WTC11 (cell line): ENCODE measurements at regions not wholly inside any gene's neighbourhood (a gene's known extent, or its start where the extent isn't known, plus 50 kb on each side); places are given as distances from the start of the nearest gene placed in this dataset.

Experiments
- ATF2 ChIP-seq: sonication (generic); formaldehyde crosslinking; IDR thresholded peaks from 2 replicates; pipeline ENCODE4 v1.8.1; 2022; ENCODE audit warnings: low read depth, missing genetic modification reagents, borderline replicate concordance
- CREB1 ChIP-seq: sonication (generic); formaldehyde crosslinking; IDR thresholded peaks from 2 replicates; pipeline ENCODE4 v1.8.0; 2023; ENCODE audit warnings: mild to moderate bottlenecking, missing genetic modification reagents
- CTCF ChIP-seq: fragments of 200-600 bp; IDR thresholded peaks from 2 replicates; pipeline ENCODE4 v1.8.0; 2022; ENCODE audit warnings: antibody characterized with exemption
- ETV6 ChIP-seq: sonication (generic); formaldehyde crosslinking; IDR thresholded peaks from 2 replicates; pipeline ENCODE4 v1.8.1; 2022; ENCODE audit warnings: mild to moderate bottlenecking, missing genetic modification reagents
- FOXJ3 ChIP-seq: sonication (generic); formaldehyde crosslinking; IDR thresholded peaks from 2 replicates; pipeline ENCODE4 v1.9.0; 2021; ENCODE audit warnings: missing genetic modification reagents, mild to moderate bottlenecking, borderline replicate concordance
- FOXP1 ChIP-seq: sonication (generic); formaldehyde crosslinking; IDR thresholded peaks from 2 replicates; pipeline ENCODE4 v1.8.0; 2022; ENCODE audit warnings: missing genetic modification reagents, mild to moderate bottlenecking, moderate library complexity, borderline replicate concordance
- JUN ChIP-seq: sonication (generic); formaldehyde crosslinking; IDR thresholded peaks from 2 replicates; pipeline ENCODE4 v1.8.0; 2023; ENCODE audit warnings: mild to moderate bottlenecking, missing genetic modification reagents
- KAT7 ChIP-seq: sonication (generic); formaldehyde crosslinking; IDR thresholded peaks from 2 replicates; pipeline ENCODE4 v1.8.1; 2023; ENCODE audit warnings: missing genetic modification reagents, mild to moderate bottlenecking, borderline replicate concordance
- MAX ChIP-seq: sonication (generic); formaldehyde crosslinking; IDR thresholded peaks from 2 replicates; pipeline ENCODE4 v1.8.0; 2022; ENCODE audit warnings: mild to moderate bottlenecking, missing genetic modification reagents
- NFYB ChIP-seq: sonication (generic); formaldehyde crosslinking; conservative IDR thresholded peaks from 2 replicates; pipeline ENCODE4 v1.8.0; 2022; ENCODE audit warnings: low read depth, missing genetic modification reagents
- STAT6 ChIP-seq: sonication (generic); formaldehyde crosslinking; conservative IDR thresholded peaks from 2 replicates; pipeline ENCODE4 v1.8.1; 2023; ENCODE audit warnings: mild to moderate bottlenecking, low read depth, missing genetic modification reagents, moderate library complexity
- ZNF232 ChIP-seq: sonication (generic); formaldehyde crosslinking; IDR thresholded peaks from 2 replicates; pipeline ENCODE4 v1.8.0; 2022; ENCODE audit warnings: mild to moderate bottlenecking, missing genetic modification reagents
- ZNF416 ChIP-seq: fragments of 250-450 bp; sonication (Bioruptor Pico); IDR thresholded peaks from 2 replicates; pipeline ENCODE4 v1.9.0; 2021; ENCODE audit warnings: mild to moderate bottlenecking, inconsistent platforms
- ZSCAN18 ChIP-seq: fragments of 250-450 bp; sonication (Bioruptor Pico); IDR thresholded peaks from 2 replicates; pipeline ENCODE4 v2.1.2; 2022; ENCODE audit warnings: mild to moderate bottlenecking, moderate library complexity

GRCh38 chr1:29420202-29420601 lies 183.9 kb downstream of the PTPRU start:
- no peak for TF ChIP-seq FOXP1 (CRISPR knock-in tag)
- TF ChIP-seq JUN = no peak
- TF ChIP-seq KAT7 (CRISPR knock-in tag) = no peak
- TF ChIP-seq CTCF = no peak
- TF ChIP-seq STAT6 = no peak
- TF ChIP-seq FOXJ3 (CRISPR knock-in tag) = no peak
- TF ChIP-seq ETV6 (CRISPR knock-in tag) = no peak
- no peak for TF ChIP-seq CREB1 (CRISPR knock-in tag)
- no peak for TF ChIP-seq MAX (CRISPR knock-in tag)
- TF ChIP-seq ZNF416 (CRISPR knock-in tag) = no peak
- no peak for TF ChIP-seq ZNF232
- TF ChIP-seq NFYB (CRISPR knock-in tag) = no peak
- TF ChIP-seq ATF2 = no peak
- no peak for TF ChIP-seq ZSCAN18
